B cell (primary cell): ENCODE measurements at regions not wholly inside any gene's neighbourhood (a gene's known extent, or its start where the extent isn't known, plus 50 kb on each side); places are given as distances from the start of the nearest gene placed in this dataset.
"Not testable (repeated sequence)": the region's sequence is repeated elsewhere in the genome, so short reads cannot be mapped to it uniquely, and the experiment has no call there.

Experiments
- ATAC-seq: fragments of 200-7000 bp; cut with Tn5 transposase; one replicate; pipeline ENCODE4 v1.10.0; 2021; ENCODE audit warnings: low read depth, mild to moderate bottlenecking, moderate number of reproducible peaks, moderate library complexity
- CTCF ChIA-PET: fragments of 350-600 bp; sonication (Branson Sonifier 250); formaldehyde crosslinking; loops from one replicate; lab custom pipeline; 2021; ENCODE audit warnings: antibody characterized with exemption, inconsistent platforms; lab: Charles Lee
- POLR2A ChIA-PET: fragments of 350-600 bp; sonication (Branson Sonifier 250); formaldehyde crosslinking; loops from one replicate; lab custom pipeline; 2021; ENCODE audit warnings: antibody characterized with exemption; lab: Charles Lee
- DNase-seq: peaks from one replicate; pipeline ENCODE4 v3.0.0; 2013
- H2AFZ ChIP-seq: 2 replicates; pipeline ENCODE4 v1.6.1; 2012; ENCODE audit warnings: mild to moderate bottlenecking, low read depth, low read length; ENCODE audit not compliant: insufficient read depth, poor library complexity, severe bottlenecking
- H3K27ac ChIP-seq, 2 donors: 1 replicate in 1 of 2; 2 replicates in 1 of 2; pipeline ENCODE4 v1.5.1; 2012 to 2013; ENCODE audit warnings: low read length in 2 of 2, mild to moderate bottlenecking in 2 of 2, moderate library complexity in 1 of 2
- H3K27me3 ChIP-seq, 4 experiments: fragments of 200-600 bp in 1 of 4; sonication (generic) in 1 of 4; replicated peaks in 1 of 4; 1 replicate in 2 of 4; 2 replicates in 2 of 4; pipeline versions ENCODE4 v1.6.1 to v1.7.0; 2013 to 2016; ENCODE audit warnings: low read length in 3 of 4, mild to moderate bottlenecking in 2 of 4, mixed read lengths in 1 of 4, moderate library complexity in 1 of 4; ENCODE audit not compliant: insufficient read depth in 4 of 4, control insufficient read depth in 3 of 4; ENCODE audit errors: control extremely low read depth in 1 of 4
- H3K36me3 ChIP-seq, 2 experiments: replicated peaks in 1 of 2; 1 replicate in 1 of 2; 2 replicates in 1 of 2; pipeline versions ENCODE4 v1.6.1 to v1.7.1; 2013; ENCODE audit warnings: low read length in 1 of 2; ENCODE audit not compliant: insufficient read depth in 2 of 2, control insufficient read depth in 1 of 2; ENCODE audit errors: control extremely low read depth in 1 of 2, extremely low read depth in 1 of 2
- H3K4me1 ChIP-seq, 2 donors: fragments of 200-600 bp in 1 of 2; sonication (generic) in 1 of 2; 1 replicate in 1 of 2; 2 replicates in 1 of 2; pipeline versions ENCODE4 v1.5.1 to v1.6.1; 2013 to 2017; ENCODE audit warnings: low read length in 2 of 2; ENCODE audit not compliant: control insufficient read depth in 2 of 2, insufficient read depth in 2 of 2
- H3K4me2 ChIP-seq: replicated peaks from 2 replicates; pipeline ENCODE3; 2012; ENCODE audit warnings: mild to moderate bottlenecking, low read depth, low read length; ENCODE audit not compliant: poor library complexity, severe bottlenecking
- H3K4me3 ChIP-seq, 5 experiments: fragments of 200-600 bp in 1 of 5; sonication (generic) in 1 of 5; 1 replicate in 3 of 5; 2 replicates in 2 of 5; pipeline versions ENCODE4 v1.5.1 to v1.7.0; 2011 to 2016; ENCODE audit warnings: low read length in 4 of 5, mild to moderate bottlenecking in 4 of 5, low read depth in 2 of 5, control low read depth in 1 of 5, moderate library complexity in 1 of 5; ENCODE audit not compliant: insufficient read depth in 1 of 5; ENCODE audit errors: control extremely low read depth in 1 of 5, extremely low read depth in 1 of 5
- H3K79me2 ChIP-seq: fragments of 200-600 bp; sonication (generic); one replicate; pipeline ENCODE4 v1.6.0; 2016; ENCODE audit warnings: low read length; ENCODE audit not compliant: control insufficient read depth, insufficient read depth
- H3K9ac ChIP-seq: fragments of 200-600 bp; sonication (generic); 2 replicates; pipeline ENCODE4 v1.6.1; 2017; ENCODE audit warnings: mild to moderate bottlenecking, low read length, moderate library complexity
- H3K9me3 ChIP-seq, 3 donors: one replicate each; pipeline versions ENCODE4 v1.6.1 to v1.7.1; 2013; ENCODE audit warnings: low read length in 2 of 3; ENCODE audit not compliant: control insufficient read depth in 2 of 3, insufficient read depth in 1 of 3; ENCODE audit errors: control extremely low read depth in 1 of 3
- H4K20me1 ChIP-seq: 2 replicates; pipeline ENCODE4 v1.6.0; 2012; ENCODE audit warnings: mild to moderate bottlenecking, low read length; ENCODE audit not compliant: insufficient read depth, control insufficient read depth, poor library complexity, severe bottlenecking
- H3K27ac Mint-ChIP-seq: one replicate; pipeline ENCODE4 v1.8.0; 2021; ENCODE audit warnings: mixed read lengths
- H3K27me3 Mint-ChIP-seq: one replicate; pipeline ENCODE4 v1.8.0; 2021; ENCODE audit warnings: mixed read lengths
- H3K4me1 Mint-ChIP-seq: one replicate; pipeline ENCODE4 v1.8.0; 2021; ENCODE audit warnings: mixed read lengths
- H3K4me3 Mint-ChIP-seq: one replicate; pipeline ENCODE4 v1.8.0; 2021; ENCODE audit warnings: mixed read lengths
- H3K9me3 Mint-ChIP-seq: one replicate; pipeline ENCODE4 v1.8.0; 2022; ENCODE audit warnings: mixed read lengths; ENCODE audit not compliant: insufficient read depth
- EZH2 ChIP-seq: IDR thresholded peaks from 2 replicates; pipeline ENCODE4 v1.6.1; 2012; ENCODE audit warnings: borderline replicate concordance, low read depth, mild to moderate bottlenecking, moderate library complexity, low read length; ENCODE audit not compliant: insufficient read depth, poor library complexity, severe bottlenecking
- WGBS: methylation state at CpG from one replicate; pipeline ENCODE4 v1.1.5; 2013; ENCODE audit warnings: missing lambda C conversion rate; ENCODE audit not compliant: insufficient coverage; 5-methylcytosine and 5-hydroxymethylcytosine counted together
- intact Hi-C: fragments of 100-400 bp; cut with micrococcal nuclease; formaldehyde crosslinking; loops from one replicate; pipeline ENCODE4 v1.10.0; 2022
- TF ChIP-seq, protein P1 (sequence below): fragments of 200-600 bp; IDR thresholded peaks from one replicate; pipeline ENCODE4 v1.8.0; 2022; ENCODE audit warnings: antibody characterized with exemption, mild to moderate bottlenecking

GRCh38 chr20:53728359-53728758, 134.7 kb upstream of the ZNF217 start:
- Histone ChIP-seq H3K4me1 (peaks cover 16 to 20% of the 10 kb centered on the region in 2 donors), H2AFZ (no peak overlapping the region), H3K4me3 (no peak overlapping the region), H3K9me3 (no peaks in the 10 kb centered on the region), H4K20me1 (no peaks in the 10 kb centered on the region), H3K4me2 (no peak overlapping the region), H3K27ac (peak overlapping the region in 1 of 2 donors; percentile 84), H3K9ac (no peak overlapping the region), H3K79me2 (no peaks in the 10 kb centered on the region), H3K27me3 (no peaks in the 10 kb centered on the region), H3K36me3 (no peaks in the 10 kb centered on the region)
- peak overlapping the region; percentile 28 for H3K27ac Mint-ChIP-seq
- WGBS: no CpG with 5 or more reads among the region's 1 CpG
- DNase-seq: no peak
- TF ChIP-seq, protein P1, sequence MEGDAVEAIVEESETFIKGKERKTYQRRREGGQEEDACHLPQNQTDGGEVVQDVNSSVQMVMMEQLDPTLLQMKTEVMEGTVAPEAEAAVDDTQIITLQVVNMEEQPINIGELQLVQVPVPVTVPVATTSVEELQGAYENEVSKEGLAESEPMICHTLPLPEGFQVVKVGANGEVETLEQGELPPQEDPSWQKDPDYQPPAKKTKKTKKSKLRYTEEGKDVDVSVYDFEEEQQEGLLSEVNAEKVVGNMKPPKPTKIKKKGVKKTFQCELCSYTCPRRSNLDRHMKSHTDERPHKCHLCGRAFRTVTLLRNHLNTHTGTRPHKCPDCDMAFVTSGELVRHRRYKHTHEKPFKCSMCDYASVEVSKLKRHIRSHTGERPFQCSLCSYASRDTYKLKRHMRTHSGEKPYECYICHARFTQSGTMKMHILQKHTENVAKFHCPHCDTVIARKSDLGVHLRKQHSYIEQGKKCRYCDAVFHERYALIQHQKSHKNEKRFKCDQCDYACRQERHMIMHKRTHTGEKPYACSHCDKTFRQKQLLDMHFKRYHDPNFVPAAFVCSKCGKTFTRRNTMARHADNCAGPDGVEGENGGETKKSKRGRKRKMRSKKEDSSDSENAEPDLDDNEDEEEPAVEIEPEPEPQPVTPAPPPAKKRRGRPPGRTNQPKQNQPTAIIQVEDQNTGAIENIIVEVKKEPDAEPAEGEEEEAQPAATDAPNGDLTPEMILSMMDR: no peak
- no peak for TF ChIP-seq EZH2
- CTCF ChIA-PET: interaction anchor here (0.7 to 1.2 kb wide), 5 partner anchors 9 to 211 kb away, joined by 3 to 5 read pairs (median 3); no protein-coding TSS in a partner anchor
- ATAC-seq: no peak
- POLR2A ChIA-PET: interaction anchor here (0.5 kb wide), 1 partner anchor 145 kb away, joined by 3 read pairs; no protein-coding TSS in a partner anchor
- H3K4me1 Mint-ChIP-seq: peaks cover 24% of the 10 kb centered on the region
- H3K9me3 Mint-ChIP-seq: no peaks in the 10 kb centered on the region
- H3K4me3 Mint-ChIP-seq: peak overlapping the region; percentile 24
- intact Hi-C loops: loop anchor here (2.0 kb wide), 2 partner anchors 134 to 140 kb away; no protein-coding TSS in a partner anchor
- H3K27me3 Mint-ChIP-seq: no peaks in the 10 kb centered on the region

DNA sequence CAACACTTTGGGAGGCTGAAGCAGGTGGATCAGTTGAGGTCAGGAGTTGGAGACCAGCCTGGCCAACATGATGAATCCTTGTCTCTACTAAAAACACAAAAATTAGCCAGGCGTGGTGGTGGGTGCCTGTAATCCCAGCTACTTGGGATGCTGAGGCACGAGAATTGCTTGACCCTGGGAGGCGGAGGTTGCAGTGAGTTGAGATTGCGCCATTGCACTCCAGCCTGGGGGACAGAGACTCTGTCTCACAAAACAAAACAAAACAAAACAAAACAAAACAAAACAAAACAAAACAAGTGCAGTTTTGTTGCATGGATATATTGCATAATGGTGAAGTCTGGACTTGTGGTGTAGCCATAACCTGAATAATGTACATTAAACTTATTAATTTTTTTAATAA, 133.6 kb upstream of the ZNF217 start:
- not testable (repeated sequence) for H3K9me3 Mint-ChIP-seq, H3K27ac Mint-ChIP-seq

More for the DNA sequence above, 133.6 kb upstream of the ZNF217 start:
- DNase-seq, H3K27me3 Mint-ChIP-seq, H3K27me3 ChIP-seq, H3K27ac ChIP-seq, H3K9ac ChIP-seq, H3K9me3 ChIP-seq, H3K4me2 ChIP-seq, H3K36me3 ChIP-seq, intact Hi-C loops, H3K4me3 ChIP-seq, H3K4me3 Mint-ChIP-seq, H4K20me1 ChIP-seq, H3K79me2 ChIP-seq, H2AFZ ChIP-seq, ATAC-seq: not testable (repeated sequence)
- 100% methylated on average over 3 of the region's 4 CpGs for WGBS
- CTCF ChIA-PET: interaction anchor here (0.7 kb wide), 1 partner anchor 114 kb away, joined by 4 read pairs; no protein-coding TSS in a partner anchor
- H3K4me1 ChIP-seq: peaks cover 16 to 20% of the 10 kb centered on the region in 2 donors
- POLR2A ChIA-PET: interaction anchor here (0.7 kb wide), 1 partner anchor 53 kb away, joined by 9 read pairs; no protein-coding TSS in a partner anchor
- H3K4me1 Mint-ChIP-seq: peaks cover 26% of the 10 kb centered on the region
